WERI-Rb-1 (cell line): ENCODE measurements at regions not wholly inside any gene's neighbourhood (a gene's known extent, or its start where the extent isn't known, plus 50 kb on each side); places are given as distances from the start of the nearest gene placed in this dataset.

Experiments
- DNase-seq: peaks from one replicate; pipeline ENCODE4 v3.0.0-alpha.2; 2020
- H3K27ac ChIP-seq: fragments of 250-450 bp; sonication (Bioruptor Pico); 2 replicates; pipeline ENCODE4 v1.5.1; 2020; ENCODE audit warnings: mild to moderate bottlenecking, moderate library complexity
- H3K27me3 ChIP-seq: fragments of 250-450 bp; sonication (Bioruptor Pico); 2 replicates; pipeline ENCODE4 v1.5.1; 2021; ENCODE audit warnings: mild to moderate bottlenecking, low read depth, moderate library complexity; ENCODE audit not compliant: insufficient read depth, severe bottlenecking
- H3K36me3 ChIP-seq: fragments of 250-450 bp; sonication (Bioruptor Pico); 2 replicates; pipeline ENCODE4 v1.5.1; 2020; ENCODE audit warnings: mild to moderate bottlenecking, moderate library complexity
- H3K4me3 ChIP-seq: 2 replicates; pipeline ENCODE4 v1.5.1; 2011; ENCODE audit warnings: low read depth, mild to moderate bottlenecking, control low read depth, low read length
- H3K9me3 ChIP-seq: fragments of 250-450 bp; sonication (Bioruptor Pico); 2 replicates; pipeline ENCODE4 v1.5.1; 2021; ENCODE audit warnings: mild to moderate bottlenecking, moderate library complexity; ENCODE audit not compliant: severe bottlenecking
- TF ChIP-seq, protein P1 (sequence below): IDR thresholded peaks from 2 replicates; pipeline ENCODE4 v1.5.1; 2011; ENCODE audit warnings: low read depth, mild to moderate bottlenecking, control low read depth, inconsistent platforms, low read length

GRCh38 chr4:27759611-27760575, 899.3 kb downstream of the STIM2 start:
- Histone ChIP-seq H3K27ac (no peak overlapping the region), H3K4me3 (no peak overlapping the region), H3K9me3 (no peaks in the 10 kb centered on the region), H3K27me3 (no peaks in the 10 kb centered on the region), H3K36me3 (no peaks in the 10 kb centered on the region)
- no peak for DNase-seq
- TF ChIP-seq, protein P1, sequence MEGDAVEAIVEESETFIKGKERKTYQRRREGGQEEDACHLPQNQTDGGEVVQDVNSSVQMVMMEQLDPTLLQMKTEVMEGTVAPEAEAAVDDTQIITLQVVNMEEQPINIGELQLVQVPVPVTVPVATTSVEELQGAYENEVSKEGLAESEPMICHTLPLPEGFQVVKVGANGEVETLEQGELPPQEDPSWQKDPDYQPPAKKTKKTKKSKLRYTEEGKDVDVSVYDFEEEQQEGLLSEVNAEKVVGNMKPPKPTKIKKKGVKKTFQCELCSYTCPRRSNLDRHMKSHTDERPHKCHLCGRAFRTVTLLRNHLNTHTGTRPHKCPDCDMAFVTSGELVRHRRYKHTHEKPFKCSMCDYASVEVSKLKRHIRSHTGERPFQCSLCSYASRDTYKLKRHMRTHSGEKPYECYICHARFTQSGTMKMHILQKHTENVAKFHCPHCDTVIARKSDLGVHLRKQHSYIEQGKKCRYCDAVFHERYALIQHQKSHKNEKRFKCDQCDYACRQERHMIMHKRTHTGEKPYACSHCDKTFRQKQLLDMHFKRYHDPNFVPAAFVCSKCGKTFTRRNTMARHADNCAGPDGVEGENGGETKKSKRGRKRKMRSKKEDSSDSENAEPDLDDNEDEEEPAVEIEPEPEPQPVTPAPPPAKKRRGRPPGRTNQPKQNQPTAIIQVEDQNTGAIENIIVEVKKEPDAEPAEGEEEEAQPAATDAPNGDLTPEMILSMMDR: no peak

DNA sequence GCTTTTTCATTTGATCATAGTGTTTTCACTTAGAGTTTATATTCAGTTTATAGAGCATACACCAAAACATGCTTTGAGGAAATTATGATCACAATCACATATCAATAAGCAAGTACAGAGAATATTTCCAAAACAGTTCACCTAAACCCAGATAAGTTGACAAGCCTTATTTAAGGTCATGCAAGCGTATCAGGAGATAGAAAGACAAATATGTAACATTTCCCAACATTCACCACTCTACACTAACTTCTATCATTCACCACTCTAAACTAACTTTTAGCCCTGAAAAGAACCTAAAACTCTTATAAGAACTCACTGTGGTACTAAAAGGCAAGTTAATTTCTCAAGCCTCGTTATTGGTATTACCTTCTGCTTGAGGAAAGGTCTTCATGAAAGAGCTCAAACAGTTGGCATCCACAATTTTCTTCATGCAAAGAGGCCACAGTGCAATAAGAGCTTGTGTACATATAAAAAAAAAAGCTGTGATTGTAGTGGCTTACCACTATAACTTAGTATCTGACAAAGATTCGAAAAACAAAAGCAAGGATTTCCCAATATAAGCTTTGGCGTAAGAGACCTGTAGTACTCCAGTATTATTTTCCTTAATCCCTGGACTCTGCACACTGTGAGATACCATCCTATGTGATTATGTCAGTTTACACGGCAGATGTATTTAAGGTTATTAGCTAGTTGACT, 903.3 kb downstream of the STIM2 start:
- no peak overlapping the region for H3K4me3 ChIP-seq
- H3K9me3 ChIP-seq: no peaks in the 10 kb centered on the region
- no peak for DNase-seq
- no peak overlapping the region for H3K27ac ChIP-seq
- no peaks in the 10 kb centered on the region for H3K36me3 ChIP-seq
- H3K27me3 ChIP-seq: no peaks in the 10 kb centered on the region
- TF ChIP-seq, protein P1: no peak

DNA sequence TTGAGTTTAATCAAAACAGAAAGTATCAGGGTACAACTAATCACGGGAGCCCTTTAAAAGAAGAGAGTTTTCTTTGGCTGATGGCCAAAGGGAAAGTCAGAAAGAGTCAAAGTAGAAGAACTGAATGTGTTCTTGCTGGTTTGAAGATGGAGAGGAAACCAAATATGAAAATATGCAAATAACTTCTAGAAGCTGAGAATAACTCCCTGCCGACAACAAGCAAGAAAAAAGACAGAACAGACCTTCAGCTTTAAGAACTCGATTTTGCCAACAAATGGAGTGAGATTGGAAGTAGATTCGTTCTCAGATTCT, 903.8 kb downstream of the STIM2 start:
- Histone ChIP-seq H3K4me3 (no peak overlapping the region), H3K27me3 (no peaks in the 10 kb centered on the region), H3K27ac (no peak overlapping the region), H3K9me3 (no peaks in the 10 kb centered on the region), H3K36me3 (no peaks in the 10 kb centered on the region)
- no peak for DNase-seq
- TF ChIP-seq, protein P1: no peak

GRCh38 chr4:27770895-27771294, 910.3 kb downstream of the STIM2 start:
- DNase-seq: no peak
- H3K27ac ChIP-seq: no peak overlapping the region
- TF ChIP-seq, protein P1: no peak
- H3K36me3 ChIP-seq: no peaks in the 10 kb centered on the region
- H3K4me3 ChIP-seq: no peak overlapping the region
- H3K27me3 ChIP-seq: no peaks in the 10 kb centered on the region
- H3K9me3 ChIP-seq: no peaks in the 10 kb centered on the region

DNA sequence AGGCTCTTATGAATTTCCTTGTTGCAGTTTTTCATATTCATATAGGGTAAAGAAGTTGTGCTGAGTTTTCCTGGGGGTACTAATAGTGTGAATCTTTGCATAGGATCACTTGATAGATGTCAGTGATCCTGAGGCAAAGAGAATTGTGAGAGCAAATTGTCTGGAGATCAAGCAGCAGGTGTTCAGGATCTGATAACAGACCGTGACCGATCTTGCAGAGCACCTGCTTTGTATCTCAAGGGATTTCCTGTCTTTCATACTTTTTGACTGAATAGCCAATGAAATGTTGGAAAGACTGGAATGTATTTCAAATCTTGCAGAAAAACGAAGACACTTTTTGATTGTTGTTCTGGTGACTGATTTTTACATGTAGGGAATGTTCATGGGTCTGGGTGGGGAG, 914.5 kb downstream of the STIM2 start:
- DNase-seq: peak; percentile 11
- H3K27ac ChIP-seq: no peak overlapping the region
- TF ChIP-seq, protein P1: no peak

More for the DNA sequence above, 914.5 kb downstream of the STIM2 start:
- Histone ChIP-seq H3K27me3 (no peaks in the 10 kb centered on the region), H3K9me3 (no peaks in the 10 kb centered on the region), H3K36me3 (no peaks in the 10 kb centered on the region), H3K4me3 (no peak overlapping the region)
